H9 (cell line): ENCODE measurements at regions not wholly inside any gene's neighbourhood (a gene's known extent, or its start where the extent isn't known, plus 50 kb on each side); places are given as distances from the start of the nearest gene placed in this dataset.

ENCODE experiments used
- DNase-seq: peaks from one replicate; pipeline ENCODE4 v3.0.0-alpha.2; 2017
- H2AFZ ChIP-seq: one replicate; pipeline ENCODE4 v1.6.1; 2013; ENCODE audit warnings: mild to moderate bottlenecking, low read length, control low read depth, moderate library complexity
- H2AK5ac ChIP-seq: 2 replicates; pipeline ENCODE4 v1.6.1; 2013; ENCODE audit warnings: low read length, control low read depth, mixed read lengths; ENCODE audit not compliant: insufficient read length
- H2BK120ac ChIP-seq: one replicate; pipeline ENCODE4 v1.6.1; 2013; ENCODE audit warnings: low read depth, mild to moderate bottlenecking, low read length, control low read depth, inconsistent platforms; ENCODE audit not compliant: poor library complexity, severe bottlenecking
- H2BK12ac ChIP-seq: 2 replicates; pipeline ENCODE4 v1.6.1; 2013; ENCODE audit warnings: low read length, control low read depth, mixed read lengths, low read depth; ENCODE audit not compliant: insufficient read length
- H2BK15ac ChIP-seq: 2 replicates; pipeline ENCODE4 v1.6.1; 2013; ENCODE audit warnings: low read depth, low read length, control low read depth
- H2BK20ac ChIP-seq: one replicate; pipeline ENCODE4 v1.6.1; 2013; ENCODE audit warnings: low read depth, mild to moderate bottlenecking, low read length, control low read depth, inconsistent platforms; ENCODE audit not compliant: poor library complexity, severe bottlenecking
- H2BK5ac ChIP-seq: 2 replicates; pipeline ENCODE4 v1.6.1; 2013; ENCODE audit warnings: low read length, control low read depth, mixed read lengths; ENCODE audit not compliant: insufficient read length
- H3K14ac ChIP-seq: 2 replicates; pipeline ENCODE4 v1.6.1; 2013; ENCODE audit warnings: low read length, control low read depth; ENCODE audit not compliant: insufficient read depth
- H3K18ac ChIP-seq: 2 replicates; pipeline ENCODE4 v1.6.1; 2013; ENCODE audit warnings: low read depth, mild to moderate bottlenecking, mixed read lengths, low read length, control low read depth; ENCODE audit not compliant: insufficient read length
- H3K23ac ChIP-seq: 2 replicates; pipeline ENCODE4 v1.6.1; 2013; ENCODE audit warnings: low read length, control low read depth, mixed read lengths, low read depth; ENCODE audit not compliant: insufficient read length
- H3K23me2 ChIP-seq: 2 replicates; pipeline ENCODE4 v1.6.1; 2013; ENCODE audit warnings: low read depth, mild to moderate bottlenecking, mixed read lengths, low read length, control low read depth; ENCODE audit not compliant: insufficient read length, poor library complexity, severe bottlenecking
- H3K27ac ChIP-seq: 2 replicates; pipeline ENCODE4 v1.5.1; 2013; ENCODE audit warnings: low read length, control low read depth, mixed read lengths, low read depth; ENCODE audit not compliant: insufficient read length
- H3K27me3 ChIP-seq: 2 replicates; pipeline ENCODE4 v1.6.1; 2013; ENCODE audit warnings: low read length, control low read depth, inconsistent platforms; ENCODE audit not compliant: insufficient read depth
- H3K4ac ChIP-seq: 2 replicates; pipeline ENCODE4 v1.6.1; 2013; ENCODE audit warnings: low read depth, mild to moderate bottlenecking, control low read depth, inconsistent platforms, low read length, moderate library complexity
- H3K4me1 ChIP-seq: 2 replicates; pipeline ENCODE4 v1.6.1; 2013; ENCODE audit warnings: low read length, control low read depth, inconsistent platforms; ENCODE audit not compliant: insufficient read depth
- H3K4me2 ChIP-seq: 2 replicates; pipeline ENCODE4 v1.6.1; 2013; ENCODE audit warnings: low read length, control low read depth, mixed read lengths; ENCODE audit not compliant: insufficient read length, insufficient read depth
- H3K56ac ChIP-seq: 2 replicates; pipeline ENCODE4 v1.6.1; 2013; ENCODE audit warnings: low read depth, mild to moderate bottlenecking, mixed read lengths, low read length, control low read depth; ENCODE audit not compliant: insufficient read length
- H3K79me1 ChIP-seq: 2 replicates; pipeline ENCODE4 v1.6.1; 2013; ENCODE audit warnings: low read depth, mild to moderate bottlenecking, moderate library complexity, low read length, control low read depth, inconsistent platforms; ENCODE audit not compliant: insufficient read depth, poor library complexity, severe bottlenecking
- H3K79me2 ChIP-seq: 2 replicates; pipeline ENCODE4 v1.6.1; 2013; ENCODE audit warnings: low read length, control low read depth, inconsistent platforms; ENCODE audit not compliant: insufficient read depth
- H3K9ac ChIP-seq: 2 replicates; pipeline ENCODE4 v1.6.1; 2013; ENCODE audit warnings: low read length, control low read depth, mixed read lengths; ENCODE audit not compliant: insufficient read length; ENCODE audit errors: extremely low read depth
- H3K9me3 ChIP-seq: one replicate; pipeline ENCODE4 v1.6.1; 2013; ENCODE audit warnings: low read depth, low read length, inconsistent platforms; ENCODE audit not compliant: control insufficient read depth
- H3T11ph ChIP-seq: one replicate; pipeline ENCODE4 v1.6.1; 2013; ENCODE audit warnings: mild to moderate bottlenecking, low read length, control low read depth, inconsistent platforms
- H4K20me1 ChIP-seq: one replicate; pipeline ENCODE4 v1.6.1; 2013; ENCODE audit not compliant: control insufficient read depth, insufficient read length, insufficient read depth
- H4K5ac ChIP-seq: 2 replicates; pipeline ENCODE4 v1.6.1; 2013; ENCODE audit warnings: low read depth, mild to moderate bottlenecking, mixed read lengths, low read length, control low read depth; ENCODE audit not compliant: insufficient read length
- H4K8ac ChIP-seq: replicated peaks from 2 replicates; pipeline ENCODE4 v1.6.1; 2013; ENCODE audit warnings: low read length, control low read depth, mixed read lengths, low read depth; ENCODE audit not compliant: insufficient read length
- H4K91ac ChIP-seq: 2 replicates; pipeline ENCODE4 v1.6.1; 2013; ENCODE audit warnings: low read depth, mild to moderate bottlenecking, moderate library complexity, mixed read lengths, low read length, control low read depth; ENCODE audit not compliant: insufficient read length
- H3K27ac Mint-ChIP-seq, 3 experiments: 2 replicates in 2 of 3; 3 replicates in 1 of 3; pipeline ENCODE4 v1.8.0; 2020 to 2021; ENCODE audit warnings: mixed read lengths in 3 of 3, mild to moderate bottlenecking in 1 of 3, moderate library complexity in 1 of 3
- H3K27me3 Mint-ChIP-seq: 2 replicates; pipeline ENCODE4 v1.8.0; 2021; ENCODE audit warnings: low read depth, mild to moderate bottlenecking, moderate library complexity, mixed read lengths
- H3K36me3 Mint-ChIP-seq, 3 experiments: 2 replicates in 2 of 3; 3 replicates in 1 of 3; pipeline ENCODE4 v1.8.0; 2020 to 2021; ENCODE audit warnings: low read depth in 3 of 3, mixed read lengths in 3 of 3; ENCODE audit not compliant: insufficient read depth in 1 of 3
- H3K4me1 Mint-ChIP-seq, 2 experiments: 2 replicates each; pipeline ENCODE4 v1.8.0; 2020; ENCODE audit warnings: mixed read lengths in 2 of 2
- H3K4me3 Mint-ChIP-seq, 2 experiments: 2 replicates in 1 of 2; 3 replicates in 1 of 2; pipeline ENCODE4 v1.8.0; 2020 to 2021; ENCODE audit warnings: mild to moderate bottlenecking in 2 of 2, mixed read lengths in 2 of 2, moderate library complexity in 1 of 2
- H3K9me3 Mint-ChIP-seq, 2 experiments: 2 replicates in 1 of 2; 3 replicates in 1 of 2; pipeline ENCODE4 v1.8.0; 2020; ENCODE audit warnings: mild to moderate bottlenecking in 2 of 2, mixed read lengths in 2 of 2, moderate library complexity in 1 of 2
- WGBS: extraction: QIAGEN DNeasy Blood & Tissue Kit; methylation state at CpG from one replicate; pipeline ENCODE4 v1.1.7; 2013; ENCODE audit warnings: missing lambda C conversion rate, low lambda C conversion rate, mixed read lengths; ENCODE audit not compliant: insufficient read length; ENCODE audit errors: extremely low coverage; 5-methylcytosine and 5-hydroxymethylcytosine counted together
- TF ChIP-seq, protein P1 (sequence below): fragments of 200-600 bp; sonication (generic); conservative IDR thresholded peaks from 3 replicates; pipeline ENCODE4 v1.8.0; 2021; ENCODE audit warnings: antibody characterized with exemption, mild to moderate bottlenecking

DNA sequence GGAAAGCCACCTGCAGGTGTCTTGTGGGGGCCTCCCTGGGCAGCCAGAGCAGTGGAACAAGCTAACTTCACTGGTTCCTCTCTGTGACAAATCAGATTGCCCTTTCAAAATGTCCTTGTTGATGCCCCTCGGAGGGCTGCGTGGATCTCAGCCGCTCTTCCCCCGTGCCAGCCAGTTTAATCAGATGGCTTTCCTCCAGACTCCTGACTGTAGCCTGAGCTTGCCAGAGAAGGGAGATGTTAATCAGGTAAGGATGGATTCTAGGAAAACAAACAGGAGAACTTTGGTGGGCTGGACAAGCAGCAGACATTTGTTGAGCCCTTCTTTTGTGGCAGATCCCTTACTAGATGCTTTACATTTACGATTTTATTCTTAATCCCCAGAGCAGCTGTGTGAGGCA, 88.2 kb downstream of the DMRTA2 start:
- Mint-ChIP-seq H3K9me3 (peaks cover 0 to 4% of the 10 kb centered on the region in 2 experiments; a peak in 3 of 5 replicates), H3K4me1 (peaks cover 0 to 10% of the 10 kb centered on the region in 2 experiments; a peak in 2 of 4 replicates), H3K27ac (no peak overlapping the region), H3K27me3 (peaks cover 54% of the 10 kb centered on the region), H3K36me3 (no peaks in the 10 kb centered on the region; a peak in 1 of 7 replicates), H3K4me3 (no peak overlapping the region)
- Histone ChIP-seq H3T11ph (no peak overlapping the region), H3K27ac (no peak overlapping the region), H3K14ac (no peak overlapping the region), H3K23me2 (peaks cover 4% of the 10 kb centered on the region), H3K27me3 (peaks cover 6% of the 10 kb centered on the region), H3K4me1 (no peaks in the 10 kb centered on the region), H2BK15ac (no peak overlapping the region), H3K56ac (no peak overlapping the region), H3K23ac (no peak overlapping the region), H3K4ac (no peak overlapping the region), H2BK5ac (no peak overlapping the region), H3K79me1 (no peaks in the 10 kb centered on the region), H2BK12ac (no peak overlapping the region), H2BK20ac (no peak overlapping the region), H3K9me3 (no peaks in the 10 kb centered on the region), H3K4me2 (no peak overlapping the region), H2AK5ac (no peak overlapping the region), H4K5ac (no peak overlapping the region), H3K18ac (no peak overlapping the region), H4K8ac (no peak overlapping the region), H3K9ac (no peak overlapping the region), H2BK120ac (no peak overlapping the region), H3K79me2 (no peaks in the 10 kb centered on the region), H2AFZ (no peak overlapping the region), H4K20me1 (no peaks in the 10 kb centered on the region), H4K91ac (no peak overlapping the region)
- no peak for DNase-seq
- no CpG with 5 or more reads among the region's 5 CpGs for WGBS
- TF ChIP-seq, protein P1, sequence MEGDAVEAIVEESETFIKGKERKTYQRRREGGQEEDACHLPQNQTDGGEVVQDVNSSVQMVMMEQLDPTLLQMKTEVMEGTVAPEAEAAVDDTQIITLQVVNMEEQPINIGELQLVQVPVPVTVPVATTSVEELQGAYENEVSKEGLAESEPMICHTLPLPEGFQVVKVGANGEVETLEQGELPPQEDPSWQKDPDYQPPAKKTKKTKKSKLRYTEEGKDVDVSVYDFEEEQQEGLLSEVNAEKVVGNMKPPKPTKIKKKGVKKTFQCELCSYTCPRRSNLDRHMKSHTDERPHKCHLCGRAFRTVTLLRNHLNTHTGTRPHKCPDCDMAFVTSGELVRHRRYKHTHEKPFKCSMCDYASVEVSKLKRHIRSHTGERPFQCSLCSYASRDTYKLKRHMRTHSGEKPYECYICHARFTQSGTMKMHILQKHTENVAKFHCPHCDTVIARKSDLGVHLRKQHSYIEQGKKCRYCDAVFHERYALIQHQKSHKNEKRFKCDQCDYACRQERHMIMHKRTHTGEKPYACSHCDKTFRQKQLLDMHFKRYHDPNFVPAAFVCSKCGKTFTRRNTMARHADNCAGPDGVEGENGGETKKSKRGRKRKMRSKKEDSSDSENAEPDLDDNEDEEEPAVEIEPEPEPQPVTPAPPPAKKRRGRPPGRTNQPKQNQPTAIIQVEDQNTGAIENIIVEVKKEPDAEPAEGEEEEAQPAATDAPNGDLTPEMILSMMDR = no peak
